GM21526 (cell line): ENCODE measurements at regions not wholly inside any gene's neighbourhood (a gene's known extent, or its start where the extent isn't known, plus 50 kb on each side); places are given as distances from the start of the nearest gene placed in this dataset.

Experiments used
- ATAC-seq: cut with Tn5 transposase; IDR thresholded peaks from one replicate; pipeline ENCODE4 v1.9.1; 2021; ENCODE audit warnings: moderate library complexity; ENCODE audit not compliant: unreplicated experiment, low FRiP score

GRCh38 chr1:239436286-239436685, 49.9 kb downstream of the CHRM3 start:
- no peak for ATAC-seq

DNA sequence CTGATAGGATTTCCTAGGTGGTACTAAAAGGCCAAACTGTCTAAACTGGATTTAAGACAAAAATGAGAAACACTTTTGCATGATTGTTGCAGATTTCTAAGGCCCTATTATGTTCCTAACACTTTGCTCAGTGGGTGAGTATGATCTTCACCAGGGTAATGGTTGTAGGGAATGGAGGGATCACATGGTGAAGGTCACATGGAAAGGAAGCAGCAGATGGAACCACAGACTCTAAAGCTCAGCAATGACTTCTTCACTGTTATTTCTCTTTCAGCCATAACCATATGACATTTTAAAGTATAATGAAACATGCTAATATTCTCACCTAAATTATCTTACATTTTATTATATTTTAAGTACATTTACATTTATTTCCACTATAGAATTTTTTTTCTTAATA, 51.5 kb downstream of the CHRM3 start:
- ATAC-seq: no peak

DNA sequence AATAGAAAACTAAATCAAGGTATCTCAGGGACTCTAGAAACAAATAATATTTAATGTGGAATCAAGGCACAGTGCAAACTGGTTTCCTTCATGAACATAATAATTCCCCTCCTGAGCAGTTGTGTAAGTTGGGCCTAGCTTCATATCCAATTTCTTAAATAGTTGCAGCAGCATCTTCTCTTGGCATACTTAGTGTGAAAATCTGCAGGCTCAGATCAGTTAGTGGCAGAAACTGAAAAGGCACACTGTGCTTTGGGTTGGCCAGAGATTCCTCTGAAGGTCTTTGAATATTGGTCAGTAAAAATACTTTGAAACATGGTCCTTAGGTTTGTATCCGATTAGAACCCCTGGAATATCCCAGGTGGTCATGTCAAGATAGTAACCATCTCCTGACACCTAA, 52.5 kb downstream of the CHRM3 start:
- no peak for ATAC-seq

- no peak for ATAC-seq
These were observed 57.0 kb downstream of the CHRM3 start for GRCh38 chr1:239443361-239443760.

GRCh38 chr1:239446611-239447010, 60.2 kb downstream of the CHRM3 start:
- ATAC-seq: no peak

- ATAC-seq: no peak
These were observed 62.5 kb downstream of the CHRM3 start for GRCh38 chr1:239448911-239449310.

- ATAC-seq: no peak
These were observed 69.4 kb downstream of the CHRM3 start for GRCh38 chr1:239455743-239456142.

DNA sequence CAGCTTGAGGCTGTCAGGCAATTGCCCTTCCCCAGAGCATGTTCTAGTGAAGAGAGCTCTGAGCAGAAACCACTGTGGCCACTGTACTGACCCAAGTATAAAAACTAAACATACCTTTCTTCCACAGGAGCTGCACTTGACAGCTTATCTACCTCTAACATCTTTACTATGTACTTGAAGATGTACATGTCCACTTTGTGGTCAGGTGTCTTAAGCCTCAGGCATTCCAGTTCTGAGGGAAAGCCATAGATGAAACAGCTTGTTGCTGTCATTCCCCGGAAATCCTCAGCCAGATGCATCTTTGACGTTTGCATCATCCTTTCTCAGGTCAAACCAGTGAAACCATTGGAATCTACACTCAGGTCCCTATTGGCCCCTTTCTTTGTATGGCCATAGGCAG, 70.4 kb downstream of the CHRM3 start:
- no peak for ATAC-seq

GRCh38 chr1:239457491-239458143, 71.2 kb downstream of the CHRM3 start:
- no peak for ATAC-seq

DNA sequence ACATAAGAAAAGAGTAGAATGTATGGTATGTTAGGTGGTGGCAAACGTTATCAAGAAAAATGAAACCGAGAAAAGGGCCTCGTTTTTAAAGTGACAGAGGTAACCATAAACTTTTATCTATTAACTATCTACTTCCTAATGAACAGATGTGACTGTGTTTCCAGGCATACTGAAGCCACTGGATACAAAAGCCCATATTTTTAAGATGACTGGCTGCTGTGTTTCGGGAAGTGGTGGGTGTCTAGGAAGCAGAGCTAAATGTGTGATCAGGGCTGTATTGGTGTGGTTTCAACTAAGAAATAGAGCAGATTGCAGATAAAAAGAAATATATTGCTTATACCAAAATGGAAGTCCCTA, 71.8 kb downstream of the CHRM3 start:
- no peak for ATAC-seq

- ATAC-seq: no peak
These were observed 81.4 kb downstream of the CHRM3 start for GRCh38 chr1:239467730-239468129.

- no peak for ATAC-seq
These were observed 91.7 kb downstream of the CHRM3 start for GRCh38 chr1:239478069-239478468.

DNA sequence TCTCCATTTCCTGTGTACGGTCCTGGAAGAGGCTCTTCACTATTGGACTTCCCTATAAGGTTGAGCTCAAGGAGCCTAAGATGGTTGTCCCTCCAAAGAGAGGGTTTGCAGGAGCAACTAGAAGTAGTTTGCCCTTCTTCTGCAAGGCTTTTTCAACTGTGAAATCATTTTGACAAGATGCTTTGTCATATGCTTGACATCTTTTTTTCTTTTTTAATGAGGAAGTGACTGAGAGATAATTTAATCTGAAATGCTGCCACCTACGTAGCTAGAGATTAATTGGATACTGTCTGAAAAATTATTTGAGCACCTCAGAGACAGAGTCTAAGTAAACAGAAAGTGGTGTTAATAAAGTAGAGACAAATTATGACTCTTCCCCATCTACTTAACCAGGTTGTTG, 97.0 kb downstream of the CHRM3 start:
- ATAC-seq: no peak

DNA sequence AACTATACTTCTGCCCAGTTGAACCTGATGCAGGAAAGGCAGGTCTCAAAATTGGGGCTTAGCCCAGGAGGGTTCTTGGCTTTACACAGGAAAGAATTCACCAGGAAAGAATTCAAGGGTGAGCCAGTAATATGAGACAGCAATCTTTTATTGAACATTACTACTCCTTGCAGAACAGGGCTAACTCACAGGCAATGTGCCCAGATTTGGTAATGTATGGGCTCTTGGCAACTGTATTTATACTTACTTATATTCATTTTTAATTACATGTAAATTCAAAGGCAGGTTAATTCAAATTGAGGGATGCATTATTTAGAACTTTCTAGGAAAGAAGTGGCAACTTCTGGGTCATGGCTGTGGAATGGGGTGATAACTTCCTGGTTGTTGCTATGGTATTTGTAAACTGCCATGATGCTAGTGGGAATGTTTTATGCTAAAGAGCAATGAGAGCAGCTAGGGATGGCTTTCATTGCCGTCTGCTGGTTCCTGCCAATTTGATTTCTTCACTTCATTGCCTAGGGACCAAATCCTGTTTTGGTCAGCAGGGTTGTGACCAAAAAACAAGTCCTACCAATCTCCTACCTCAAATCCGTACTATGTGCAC, 107.5 kb downstream of the CHRM3 start:
- ATAC-seq: no peak

DNA sequence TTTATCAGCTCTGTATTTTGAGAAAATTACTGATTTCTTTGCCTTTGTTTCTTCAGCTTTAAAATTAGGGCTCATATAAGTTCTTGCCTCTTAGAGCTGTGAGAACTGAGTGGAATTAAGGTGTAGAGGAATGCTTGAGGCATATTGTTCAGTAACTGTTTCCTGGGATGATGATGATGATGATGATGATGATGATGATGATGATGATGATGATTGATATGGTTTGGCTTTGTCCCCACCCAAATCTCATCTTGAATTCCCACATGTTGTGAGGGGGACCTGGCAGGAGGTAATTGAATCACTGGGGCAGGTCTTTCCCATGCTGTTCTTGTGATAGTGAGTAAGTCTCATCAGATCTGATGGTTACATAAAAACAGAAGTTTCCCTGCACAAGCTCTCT, 118.7 kb downstream of the CHRM3 start:
- ATAC-seq: no peak

GRCh38 chr1:239507826-239508225, 121.5 kb downstream of the CHRM3 start:
- ATAC-seq: no peak

- ATAC-seq: no peak
These were observed 125.5 kb downstream of the CHRM3 start for GRCh38 chr1:239511875-239512274.

GRCh38 chr1:239516579-239516978, 130.2 kb downstream of the CHRM3 start:
- ATAC-seq: no peak

GRCh38 chr1:239526391-239526790, 140.0 kb downstream of the CHRM3 start:
- ATAC-seq: no peak

DNA sequence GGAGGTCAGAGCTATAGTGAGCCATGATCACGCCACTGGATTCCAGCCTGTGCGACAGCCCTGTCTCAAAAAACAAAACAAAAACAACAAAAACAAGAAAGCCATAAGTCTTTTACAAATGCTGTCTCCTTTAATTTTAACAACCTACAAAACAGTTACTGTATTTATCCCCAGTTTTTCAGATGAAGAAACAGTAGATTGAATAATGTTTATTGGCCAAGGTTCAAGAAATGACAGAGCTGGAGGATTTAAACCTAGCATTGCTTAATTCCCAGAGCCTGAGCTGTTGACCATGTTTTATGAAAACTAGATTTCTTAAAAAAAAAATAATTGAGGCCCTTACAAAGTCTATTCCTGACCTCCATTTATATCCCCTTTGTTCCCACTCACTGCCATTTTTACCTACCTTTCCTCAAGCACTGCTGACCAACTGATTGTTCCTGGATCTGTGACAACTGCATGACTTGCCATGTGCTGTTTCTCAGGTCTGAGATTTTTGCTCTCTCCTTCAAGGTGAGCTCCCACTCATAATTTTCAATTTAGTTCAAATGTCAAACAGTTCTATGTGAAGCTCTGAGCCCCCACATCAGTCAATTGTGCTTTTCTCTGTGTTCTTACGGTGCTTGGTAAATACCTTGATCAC, 140.8 kb downstream of the CHRM3 start:
- no peak for ATAC-seq

DNA sequence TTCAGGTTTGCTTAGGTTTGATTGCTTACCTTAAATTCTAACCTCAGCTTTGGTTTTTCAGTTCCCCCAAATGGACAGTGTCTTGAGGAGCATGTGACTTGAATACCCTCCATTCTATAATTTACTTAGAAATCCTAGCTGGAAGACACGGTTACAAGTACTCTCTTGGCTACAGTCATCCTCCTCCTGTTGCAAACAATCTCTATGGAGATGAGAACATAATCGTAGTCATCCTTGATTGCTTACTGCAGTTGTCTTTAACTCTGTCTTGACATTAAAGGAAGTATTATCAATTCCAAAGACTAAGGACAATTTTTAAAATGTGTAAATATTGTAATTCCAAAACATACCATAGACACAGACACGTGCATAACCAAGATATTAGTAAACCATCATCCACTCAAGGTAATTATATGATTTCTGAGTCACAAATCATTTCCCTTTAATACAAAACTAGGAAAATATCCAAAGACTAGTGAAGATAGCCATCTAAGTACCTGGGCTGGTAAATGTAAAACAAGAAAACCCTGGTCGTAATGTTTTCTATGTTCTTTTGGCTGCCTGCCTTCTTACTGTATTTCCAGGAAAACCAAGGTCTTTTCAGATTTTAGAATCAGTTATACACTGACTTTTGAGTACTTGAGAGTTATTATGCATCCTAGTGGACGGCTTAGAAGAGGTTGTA, 149.9 kb downstream of the CHRM3 start:
- no peak for ATAC-seq

DNA sequence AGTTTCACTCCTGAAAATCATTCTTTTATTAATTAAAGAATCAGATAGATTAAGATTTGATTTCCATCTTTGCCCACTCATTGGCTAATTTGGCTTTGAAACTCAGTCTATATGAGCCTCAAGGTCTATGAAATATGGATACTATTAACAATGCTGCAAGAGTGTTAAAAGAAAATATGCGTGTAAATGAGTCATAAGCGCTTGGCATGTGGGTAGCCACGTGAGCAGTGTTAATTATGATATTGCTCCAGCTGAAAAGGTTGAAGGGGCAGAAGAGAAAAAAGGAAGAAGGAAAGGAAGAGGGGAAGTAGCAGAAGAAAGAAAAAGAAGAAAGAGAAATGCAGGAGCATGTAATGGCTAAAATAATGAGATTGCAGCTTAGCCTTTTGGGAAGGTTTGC, 151.4 kb downstream of the CHRM3 start:
- ATAC-seq: no peak
